GM18861 (cell line): ENCODE measurements at regions not wholly inside any gene's neighbourhood (a gene's known extent, or its start where the extent isn't known, plus 50 kb on each side); places are given as distances from the start of the nearest gene placed in this dataset.

Experiments
- ATAC-seq: cut with Tn5 transposase; IDR thresholded peaks from one replicate; pipeline ENCODE4 v1.9.1; 2021; ENCODE audit not compliant: unreplicated experiment

DNA sequence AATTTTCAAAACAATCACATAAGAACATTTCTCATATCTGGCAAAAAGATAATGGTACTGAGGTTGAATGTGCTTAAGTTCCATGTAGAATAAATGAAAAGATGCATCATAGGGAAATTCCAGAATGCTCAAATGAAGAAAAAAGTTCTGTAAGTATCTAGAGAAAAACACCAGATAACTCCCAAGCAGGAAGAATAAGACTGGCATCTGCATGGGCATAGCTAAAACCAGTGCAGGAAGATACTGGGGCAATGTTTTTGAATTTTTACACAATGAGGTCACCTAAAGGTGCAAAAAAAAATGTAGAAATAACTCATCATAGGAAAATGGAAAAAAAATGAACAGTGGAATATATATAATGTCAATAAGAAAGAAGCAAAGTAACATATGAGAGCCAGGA, 275.2 kb downstream of the BAMBI start:
- no peak for ATAC-seq

GRCh38 chr10:28954211-28954610, 276.9 kb downstream of the BAMBI start:
- no peak for ATAC-seq

GRCh38 chr10:28958468-28958867, 281.1 kb downstream of the BAMBI start:
- ATAC-seq, result no peak

DNA sequence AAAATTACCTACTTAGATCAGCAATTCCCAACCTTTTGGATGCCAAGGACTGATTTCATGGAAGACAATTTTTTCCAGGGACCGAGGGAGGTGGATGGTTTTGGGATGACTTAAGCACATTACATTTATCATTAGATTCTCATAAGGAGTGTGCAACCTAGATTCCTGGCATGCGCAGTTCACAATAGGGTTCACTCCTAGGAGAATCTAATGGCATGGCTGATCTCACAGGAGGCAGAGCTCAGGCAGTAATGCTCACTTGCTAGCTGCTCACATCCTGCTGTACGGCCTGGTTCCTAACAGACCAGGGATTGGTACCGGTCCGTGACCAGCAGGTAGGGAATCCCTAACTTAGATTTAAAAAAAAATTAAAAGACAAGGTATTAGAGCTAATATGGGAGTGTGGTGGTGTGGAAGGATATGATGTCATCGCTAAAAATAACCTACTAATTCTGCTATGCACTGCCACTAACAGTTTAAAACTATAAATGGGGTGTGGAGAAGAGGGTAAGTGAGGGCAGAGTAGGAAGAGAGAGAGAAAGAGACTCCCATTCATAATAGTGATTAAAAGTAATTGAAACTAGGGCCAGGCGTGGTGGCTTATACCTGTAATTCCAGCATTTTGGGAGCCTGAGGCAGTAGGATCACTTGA, 282.7 kb downstream of the BAMBI start:
- no peak for ATAC-seq

GRCh38 chr10:28962768-28963167, 285.4 kb downstream of the BAMBI start:
- no peak for ATAC-seq

DNA sequence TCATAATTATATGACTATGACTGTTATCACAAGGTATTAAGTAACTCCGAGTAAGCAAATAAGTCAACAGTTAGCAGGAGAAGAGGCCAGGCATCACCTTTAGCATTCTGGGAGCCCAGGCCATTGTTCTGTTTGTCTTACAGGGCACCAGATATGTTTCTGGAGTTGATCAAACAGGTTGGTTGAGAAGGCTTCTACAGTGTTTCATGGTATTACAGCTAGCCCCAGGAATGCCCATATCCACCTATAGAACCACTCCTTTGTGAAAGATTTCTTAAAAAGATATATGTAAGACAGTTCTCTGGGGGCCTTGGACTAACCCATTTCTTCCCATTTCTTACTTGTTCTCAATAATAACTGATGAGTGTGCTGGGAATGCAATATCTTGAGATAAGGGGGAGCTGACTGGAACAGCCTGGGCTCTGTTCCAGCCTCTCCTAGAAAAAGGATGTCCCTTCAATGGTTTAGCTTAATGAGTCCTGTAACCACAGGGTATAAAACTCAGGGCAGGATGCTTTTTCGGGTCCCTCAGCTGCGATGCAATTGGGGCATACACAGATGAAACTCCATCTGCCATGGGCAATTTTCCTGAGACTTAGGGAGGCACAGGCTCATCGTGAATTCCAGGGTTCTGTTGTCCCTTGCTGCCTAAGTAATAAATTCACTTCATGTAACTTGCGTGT, 286.4 kb downstream of the BAMBI start:
- no peak for ATAC-seq

DNA sequence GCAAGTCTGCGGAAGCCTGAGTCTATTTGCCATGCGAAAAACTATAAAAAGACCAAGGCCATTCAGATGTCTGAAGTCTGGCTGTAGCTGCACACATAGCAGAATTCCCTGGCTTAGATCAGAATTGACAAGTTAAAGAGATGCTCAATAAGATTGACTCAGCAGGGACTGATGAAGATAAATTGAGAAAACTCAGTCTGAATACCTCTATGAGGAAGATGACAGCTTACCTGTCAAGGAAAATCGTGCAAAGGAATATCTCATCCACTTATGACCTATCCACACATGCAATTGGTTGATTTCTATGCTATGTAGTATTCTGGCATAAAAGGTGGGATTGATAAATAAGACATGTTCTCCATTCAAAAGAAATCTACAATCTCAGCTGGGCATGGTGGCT, 288.6 kb downstream of the BAMBI start:
- no peak for ATAC-seq

DNA sequence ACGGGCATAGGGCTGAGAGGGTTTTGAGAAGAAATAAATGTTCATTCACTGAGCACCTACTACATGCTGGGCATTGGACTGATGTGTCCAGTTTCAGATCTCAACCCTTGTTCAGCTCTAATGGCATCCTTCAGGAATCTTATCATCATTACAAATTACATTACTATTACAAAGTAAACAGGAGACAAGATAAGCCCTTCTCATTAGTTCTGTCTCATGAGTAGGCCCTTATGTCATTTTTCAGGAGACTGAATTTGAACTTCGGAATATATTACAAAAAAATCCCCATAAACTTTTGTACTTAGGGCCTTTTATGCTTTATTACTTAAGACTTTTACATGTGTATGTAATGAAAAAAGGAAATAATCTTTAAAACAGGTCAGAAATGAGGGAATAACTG, 289.7 kb downstream of the BAMBI start:
- ATAC-seq, result no peak

- no peak for ATAC-seq
Observed at GRCh38 chr10:28969413-28969812, 292.1 kb downstream of the BAMBI start.

DNA sequence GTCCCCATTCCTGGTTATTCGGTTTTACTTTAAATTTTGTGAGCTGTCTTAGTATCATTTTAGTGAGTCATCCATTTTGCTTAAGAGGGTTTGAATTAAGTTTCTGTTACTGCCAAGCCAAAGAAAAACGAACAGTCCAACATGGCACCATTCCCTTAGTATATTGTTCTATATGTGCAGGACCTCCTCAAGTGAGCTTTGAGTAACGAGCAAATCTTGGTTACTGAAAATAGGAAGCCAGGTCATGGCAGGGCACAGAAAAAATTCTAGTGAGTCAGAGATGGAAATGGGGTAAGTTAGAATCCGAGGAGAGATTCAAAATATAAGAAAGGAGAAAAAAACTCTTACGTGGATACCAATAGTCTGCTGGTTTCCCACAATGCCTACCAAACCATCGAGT, 292.9 kb downstream of the BAMBI start:
- no peak for ATAC-seq

DNA sequence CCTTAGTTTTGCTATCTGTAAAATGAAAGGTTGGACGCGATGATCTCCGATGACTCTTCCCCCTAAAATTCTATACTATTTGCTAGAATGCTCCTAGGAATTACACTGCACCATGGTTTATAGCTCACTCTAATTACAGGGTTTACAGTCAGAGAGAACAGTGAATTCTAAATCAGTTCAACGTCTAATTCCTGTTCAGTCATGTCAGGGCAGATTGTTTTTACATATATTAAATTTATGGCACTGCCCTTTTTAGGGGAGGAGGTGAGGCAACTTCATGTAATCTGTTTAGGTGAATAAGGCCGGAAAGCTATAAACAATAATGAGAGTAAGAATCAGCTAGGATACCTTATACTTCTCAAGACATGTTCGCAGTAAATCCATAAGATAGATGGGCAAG, 293.9 kb downstream of the BAMBI start:
- ATAC-seq, result no peak

- ATAC-seq, result no peak
Observed at GRCh38 chr10:28971764-28972163, 294.4 kb downstream of the BAMBI start.

DNA sequence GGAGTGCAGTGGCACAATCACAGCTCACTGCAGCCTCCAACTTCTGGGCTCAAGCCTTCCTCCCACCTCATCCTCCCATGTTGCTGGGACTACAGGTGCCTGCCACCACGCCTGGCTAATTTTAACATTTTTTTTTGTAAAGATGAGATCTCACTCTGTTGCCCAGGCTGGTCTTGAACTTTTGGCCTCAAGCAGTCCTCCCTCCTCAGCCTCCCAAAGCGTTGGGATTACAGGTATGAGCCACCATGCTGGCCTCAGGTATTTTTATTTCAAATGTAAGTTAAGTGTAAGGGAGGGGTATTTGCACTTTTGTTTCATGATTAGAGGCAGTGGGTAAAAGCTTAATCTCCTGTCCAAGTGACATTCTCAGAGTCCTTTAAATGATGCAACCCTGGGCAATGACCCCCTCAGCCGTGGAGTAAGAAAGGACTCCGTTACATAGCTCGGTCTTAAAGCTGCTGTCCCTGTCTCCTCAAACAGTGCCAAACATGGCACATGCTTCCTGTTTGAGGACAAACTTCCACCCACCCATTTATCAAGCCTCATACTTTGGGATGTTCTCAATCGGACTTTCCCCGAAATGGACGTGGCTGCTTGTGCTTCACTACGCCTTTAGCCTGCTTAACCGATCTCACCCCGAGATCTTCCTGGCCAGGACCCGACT, 296.1 kb downstream of the BAMBI start:
- no peak for ATAC-seq

- ATAC-seq, result no peak
Observed at GRCh38 chr10:28975891-28976531, 298.7 kb downstream of the BAMBI start.

DNA sequence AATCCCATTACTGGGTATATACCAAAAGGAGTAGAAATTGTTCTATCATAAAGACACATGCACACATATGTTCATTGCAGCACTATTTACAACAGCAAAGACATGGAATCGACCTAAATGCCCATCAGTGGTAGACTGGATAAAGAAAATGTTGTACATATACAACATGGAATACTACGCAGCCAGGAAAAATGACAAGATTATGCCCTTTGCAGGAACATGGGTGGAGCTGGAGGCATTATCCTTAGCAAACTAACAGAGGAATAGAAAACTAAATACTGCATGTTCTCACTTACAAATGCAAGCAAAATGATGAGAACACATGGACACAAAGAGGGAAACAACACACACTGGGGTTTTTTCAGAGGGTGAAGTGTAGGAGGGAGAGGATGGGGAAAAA, 300.2 kb downstream of the BAMBI start:
- no peak for ATAC-seq

DNA sequence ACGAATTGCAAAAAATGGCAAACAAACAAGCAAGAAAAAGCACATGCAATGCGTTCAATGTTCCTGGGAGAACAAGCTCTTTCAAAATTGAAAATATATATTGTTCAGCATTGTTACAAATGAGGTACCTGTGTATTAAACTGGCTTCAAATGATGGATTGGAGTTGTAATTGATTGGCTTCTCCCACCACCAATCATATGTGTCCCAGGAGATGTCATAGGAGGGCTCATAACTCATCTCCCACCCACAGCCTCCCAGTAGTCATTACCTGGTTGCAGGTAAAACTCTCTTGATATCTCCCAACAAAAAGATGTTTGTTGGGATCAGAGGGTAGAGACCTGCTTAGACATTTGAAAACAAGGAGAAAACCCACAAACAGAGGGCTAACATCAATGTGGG, 302.9 kb downstream of the BAMBI start:
- no peak for ATAC-seq

DNA sequence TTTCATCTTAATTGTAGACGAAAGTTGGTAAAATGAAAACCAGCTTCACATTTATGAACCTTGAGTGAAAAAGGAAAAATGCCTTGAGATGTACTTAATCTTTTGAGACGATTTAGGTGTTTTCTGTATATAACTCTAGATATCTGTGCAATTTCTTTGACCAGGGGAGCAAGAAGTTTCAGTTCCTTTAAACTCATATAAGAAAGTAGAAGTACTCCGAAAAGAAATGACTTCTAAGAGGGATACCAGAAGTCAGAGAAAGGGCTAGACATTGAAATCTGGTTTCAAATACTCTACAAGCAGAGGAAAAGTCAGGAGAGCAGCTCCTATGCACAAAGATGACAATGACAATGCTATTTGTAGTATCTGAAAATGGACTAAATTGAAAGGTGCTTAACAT, 303.7 kb downstream of the BAMBI start:
- ATAC-seq, result peak; percentile 83

- no peak for ATAC-seq
Observed at GRCh38 chr10:28982974-28983373, 305.7 kb downstream of the BAMBI start.

DNA sequence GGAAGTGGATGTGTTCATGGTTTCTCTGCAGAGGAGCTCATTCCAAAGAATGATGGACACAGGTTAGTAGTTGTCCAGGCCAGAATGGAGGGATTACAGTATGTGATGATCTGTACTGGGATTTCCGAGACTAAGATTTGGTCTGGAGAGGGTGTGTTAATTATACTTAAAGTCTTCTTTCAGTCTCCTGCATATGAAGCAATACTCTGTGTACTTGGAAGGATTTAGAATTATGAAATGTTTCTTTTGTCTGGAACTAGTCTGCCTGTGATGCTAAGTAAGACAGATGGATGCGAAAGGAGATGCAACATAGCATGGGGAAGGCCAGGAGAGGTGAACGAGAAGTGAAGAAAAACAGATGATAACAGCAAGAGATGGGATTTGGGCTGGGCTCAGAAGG, 305.1 kb upstream of the LYZL1 start:
- ATAC-seq, result no peak

DNA sequence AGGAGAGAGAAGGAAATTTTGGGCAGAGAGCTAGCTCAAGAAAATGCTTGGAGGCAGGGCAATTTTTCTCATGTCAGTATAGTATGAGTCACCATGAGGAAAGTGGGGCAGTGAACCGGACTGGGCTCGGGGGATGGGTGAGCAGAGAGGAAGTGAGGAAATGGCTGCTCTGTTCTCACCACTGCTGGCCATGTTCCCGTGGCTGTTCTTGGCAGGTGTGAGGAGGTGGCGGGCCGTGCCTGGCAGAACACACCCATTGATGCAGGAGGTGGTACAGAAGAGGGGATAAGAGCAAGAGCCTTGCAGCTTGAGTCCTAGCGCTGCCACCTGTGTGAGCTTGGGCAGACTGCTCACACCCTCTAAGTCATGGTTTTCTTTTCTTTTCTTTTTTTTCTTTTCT, 304.4 kb upstream of the LYZL1 start:
- ATAC-seq, result peak; percentile 65

DNA sequence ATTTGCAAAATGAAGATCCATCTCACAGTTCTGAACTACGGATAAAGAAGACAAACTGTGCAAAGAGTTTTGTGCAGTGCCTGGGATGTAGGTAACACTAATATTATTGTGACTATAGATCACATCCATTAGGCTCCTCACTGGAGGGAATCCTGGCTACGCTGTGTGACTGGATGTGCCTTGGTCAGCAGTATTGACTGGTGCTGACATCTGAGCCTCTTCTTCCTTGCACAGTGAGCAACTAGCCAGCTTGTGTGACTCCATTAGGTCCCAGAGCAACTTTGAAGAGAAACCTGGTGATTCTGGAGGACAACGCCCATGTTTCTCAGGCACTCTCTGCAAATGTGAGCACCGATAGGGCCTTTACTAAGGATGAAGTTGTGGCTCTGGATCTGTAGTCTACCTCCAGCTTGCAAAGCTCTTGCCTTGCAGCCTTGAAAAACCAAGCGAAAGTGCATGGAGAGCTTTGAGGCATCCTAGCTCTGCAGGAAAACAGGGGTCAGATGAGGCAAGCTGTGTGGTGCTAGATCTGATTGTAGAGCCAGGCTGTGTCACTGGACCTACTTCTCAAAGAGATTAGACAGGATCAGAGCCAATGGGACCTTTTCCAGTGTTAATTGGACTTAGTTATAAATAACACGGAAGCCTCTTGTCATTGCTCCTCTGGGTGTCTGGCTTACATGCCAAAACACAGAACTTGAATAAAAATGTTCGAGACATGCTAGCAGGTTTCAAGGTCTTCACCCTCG, 303.6 kb upstream of the LYZL1 start:
- no peak for ATAC-seq
